ENCODE measurements at regions not wholly inside any gene's neighbourhood (a gene's known extent, or its start where the extent isn't known, plus 50 kb on each side); places are given as distances from the start of the nearest gene placed in this dataset.
A peak's percentile ranks its signal among the peaks of the same experiment; 100 is the strongest.
"Not testable (repeated sequence)": the region's sequence is repeated elsewhere in the genome, so short reads cannot be mapped to it uniquely, and the experiment has no call there.

DNA sequence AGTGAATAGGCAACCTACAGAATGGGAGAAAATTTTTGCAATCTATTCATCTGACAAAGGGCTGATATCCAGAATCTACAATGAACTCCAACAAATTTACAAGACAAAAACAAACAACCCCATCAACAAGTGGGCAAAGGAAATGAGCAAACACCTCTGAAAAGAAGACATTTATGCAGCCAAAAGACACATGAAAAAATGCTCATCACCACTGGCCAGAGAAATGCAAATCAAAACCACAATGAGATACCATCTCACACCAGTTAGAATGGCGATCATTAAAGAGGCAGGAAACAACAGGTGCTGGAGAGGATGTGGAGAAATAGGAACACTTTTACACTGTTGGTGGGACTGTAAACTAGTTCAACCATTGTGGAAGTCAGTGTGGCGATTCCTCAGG is 114.0 kb upstream of the ROPN1B start:
- H3K27ac Mint-ChIP-seq; H3K4me3 Mint-ChIP-seq; H3K27me3 Mint-ChIP-seq (ENCODE audit: insufficient read depth); intact Hi-C loops (cut with micrococcal nuclease); DNase-seq (ENCODE audit: low spot score); H3K36me3 Mint-ChIP-seq (ENCODE audit: low read depth); H3K4me1 Mint-ChIP-seq (ENCODE audit: low read depth); H3K9me3 Mint-ChIP-seq: not testable (repeated sequence)

DNA sequence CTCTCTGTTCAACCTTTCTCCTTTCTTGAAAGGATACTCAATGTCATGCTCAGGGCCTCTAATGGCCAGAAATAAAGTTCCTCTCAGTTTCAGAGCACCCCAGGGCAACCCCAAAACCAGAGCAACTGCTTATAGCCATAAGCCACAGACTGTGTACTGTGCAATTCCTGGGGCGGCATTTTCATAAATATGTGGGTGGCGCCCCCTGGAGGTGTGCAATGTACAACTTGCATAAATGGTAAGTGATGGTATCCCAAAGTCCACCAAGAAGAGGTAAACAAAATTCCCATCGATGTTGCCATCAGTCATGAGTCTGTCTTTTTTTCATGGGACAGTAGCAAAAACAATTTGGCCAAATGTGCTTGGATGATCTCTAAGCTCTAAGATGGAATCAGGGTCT is 108.4 kb upstream of the ROPN1B start:
- DNase-seq (ENCODE audit: low spot score); H3K27me3 Mint-ChIP-seq (ENCODE audit: insufficient read depth); H3K36me3 Mint-ChIP-seq (ENCODE audit: low read depth); H3K9me3 Mint-ChIP-seq; H3K4me3 Mint-ChIP-seq; H3K4me1 Mint-ChIP-seq (ENCODE audit: low read depth); H3K27ac Mint-ChIP-seq; intact Hi-C loops (cut with micrococcal nuclease): not testable (repeated sequence)

GRCh38 chr3:125862841-125863254 is 106.1 kb upstream of the ROPN1B start:
- H3K4me3 Mint-ChIP-seq; H3K27ac Mint-ChIP-seq; intact Hi-C loops (cut with micrococcal nuclease); H3K36me3 Mint-ChIP-seq (ENCODE audit: low read depth); DNase-seq (ENCODE audit: low spot score); H3K9me3 Mint-ChIP-seq; H3K27me3 Mint-ChIP-seq (ENCODE audit: insufficient read depth); H3K4me1 Mint-ChIP-seq (ENCODE audit: low read depth): not testable (repeated sequence)

DNA sequence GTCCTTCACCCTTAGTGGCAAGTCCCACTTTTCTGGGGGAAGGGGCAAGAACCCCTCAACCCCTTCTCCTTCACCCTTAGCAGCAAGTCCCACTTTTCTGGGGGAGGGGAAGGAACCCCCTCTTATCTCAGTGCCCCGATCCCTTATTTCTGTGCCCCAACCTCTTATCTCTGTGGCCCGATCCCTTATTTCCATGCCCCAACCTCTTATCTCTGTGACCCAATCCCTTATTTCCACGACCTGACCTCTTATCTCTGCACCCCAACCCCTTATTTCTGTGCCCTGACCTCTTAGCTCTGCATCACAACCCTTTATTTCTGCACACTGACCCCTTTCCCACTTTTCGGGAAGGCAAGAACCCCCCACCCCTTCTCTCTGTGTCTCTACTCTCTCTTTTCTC is 104.4 kb upstream of the ROPN1B start:
- H3K9me3 Mint-ChIP-seq; H3K27ac Mint-ChIP-seq; DNase-seq (ENCODE audit: low spot score); H3K4me3 Mint-ChIP-seq; H3K36me3 Mint-ChIP-seq (ENCODE audit: low read depth); H3K27me3 Mint-ChIP-seq (ENCODE audit: insufficient read depth); H3K4me1 Mint-ChIP-seq (ENCODE audit: low read depth); intact Hi-C loops (cut with micrococcal nuclease): not testable (repeated sequence)

DNA sequence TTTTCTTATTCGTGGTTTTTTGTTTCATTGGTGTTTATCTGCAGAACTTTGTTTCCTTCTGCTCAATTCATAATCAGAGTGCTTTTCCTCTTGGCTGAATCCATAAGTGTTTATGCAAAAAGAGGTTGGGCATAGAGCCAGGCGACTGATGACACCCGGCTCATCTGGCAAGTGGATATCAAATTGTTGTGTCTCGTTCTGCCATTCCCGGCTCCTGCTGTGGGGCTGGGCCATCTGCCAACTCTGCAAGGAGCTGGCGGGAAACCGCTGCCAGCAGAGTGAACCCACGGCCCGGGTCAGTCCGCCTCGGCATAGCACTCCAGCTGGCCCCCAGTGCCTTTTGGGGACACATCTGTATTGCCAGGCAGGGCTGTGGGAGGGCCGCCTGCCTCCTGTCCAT is 83.0 kb upstream of the ROPN1B start:
- DNase-seq (ENCODE audit: low spot score); H3K27me3 Mint-ChIP-seq (ENCODE audit: insufficient read depth); H3K27ac Mint-ChIP-seq; intact Hi-C loops (cut with micrococcal nuclease); H3K4me1 Mint-ChIP-seq (ENCODE audit: low read depth); H3K4me3 Mint-ChIP-seq; H3K36me3 Mint-ChIP-seq (ENCODE audit: low read depth): not testable (repeated sequence)
- peaks cover 37% of the 10 kb centered on the region for H3K9me3 Mint-ChIP-seq

GRCh38 chr3:125899181-125899580 is 69.8 kb upstream of the ROPN1B start:
- H3K4me3 Mint-ChIP-seq; intact Hi-C loops (cut with micrococcal nuclease); H3K4me1 Mint-ChIP-seq (ENCODE audit: low read depth); H3K36me3 Mint-ChIP-seq (ENCODE audit: low read depth); DNase-seq (ENCODE audit: low spot score); H3K27ac Mint-ChIP-seq; H3K27me3 Mint-ChIP-seq (ENCODE audit: insufficient read depth); H3K9me3 Mint-ChIP-seq: not testable (repeated sequence)

GRCh38 chr3:125901473-125901872 is 67.5 kb upstream of the ROPN1B start:
- H3K9me3 Mint-ChIP-seq; H3K36me3 Mint-ChIP-seq (ENCODE audit: low read depth); H3K4me3 Mint-ChIP-seq; intact Hi-C loops (cut with micrococcal nuclease); H3K27me3 Mint-ChIP-seq (ENCODE audit: insufficient read depth); H3K27ac Mint-ChIP-seq; H3K4me1 Mint-ChIP-seq (ENCODE audit: low read depth); DNase-seq (ENCODE audit: low spot score): not testable (repeated sequence)

GRCh38 chr3:125903780-125904455 is 65.1 kb upstream of the ROPN1B start:
- not testable (repeated sequence) for H3K36me3 Mint-ChIP-seq (ENCODE audit: low read depth); H3K9me3 Mint-ChIP-seq

DNA sequence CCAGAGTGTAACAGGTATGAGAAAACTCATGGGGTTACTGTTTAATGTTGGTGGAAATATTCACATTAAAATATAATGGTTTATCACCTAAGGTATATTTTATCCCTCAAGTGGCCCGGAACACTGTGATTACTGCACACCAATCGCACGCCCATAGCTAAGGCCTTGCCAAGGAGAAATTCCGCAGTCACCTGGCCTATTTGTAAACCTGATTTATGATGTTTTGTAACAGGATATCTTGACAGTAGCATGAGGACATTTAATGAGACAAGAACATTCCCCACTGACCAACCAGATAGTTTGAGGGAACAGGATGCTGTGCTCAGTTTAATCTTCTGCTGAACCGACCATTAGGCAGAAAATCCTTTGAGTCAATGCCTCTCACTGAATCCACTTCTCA is 61.7 kb upstream of the ROPN1B start:
- H3K4me1 Mint-ChIP-seq (ENCODE audit: low read depth); H3K27ac Mint-ChIP-seq; H3K4me3 Mint-ChIP-seq: not testable (repeated sequence)

More at GRCh38 chr3:125903780-125904455, 65.1 kb upstream of the ROPN1B start:
- intact Hi-C loops (cut with micrococcal nuclease); H3K4me3 Mint-ChIP-seq; DNase-seq (ENCODE audit: low spot score); H3K27me3 Mint-ChIP-seq (ENCODE audit: insufficient read depth); H3K27ac Mint-ChIP-seq; H3K4me1 Mint-ChIP-seq (ENCODE audit: low read depth): not testable (repeated sequence)

DNA sequence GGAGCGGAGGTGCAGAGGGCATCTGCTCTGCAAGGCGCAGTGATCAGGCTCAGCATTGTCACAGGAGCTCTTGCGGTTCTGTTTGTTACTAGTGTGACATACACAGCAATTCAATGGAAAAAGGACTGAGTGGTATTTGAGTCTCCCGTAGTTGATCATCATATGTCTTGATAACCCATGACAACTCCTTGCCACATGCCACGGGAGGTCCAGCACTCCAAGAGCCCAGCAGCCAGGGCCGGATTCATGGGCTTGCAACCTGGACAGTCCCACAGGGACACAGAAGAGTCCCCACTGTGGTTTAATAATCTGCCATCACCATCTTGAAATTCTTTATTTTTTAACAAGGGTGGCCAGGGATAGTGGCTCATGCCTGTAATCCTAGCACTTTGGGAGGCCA is 58.1 kb upstream of the ROPN1B start:
- H3K27me3 Mint-ChIP-seq (ENCODE audit: insufficient read depth); H3K4me3 Mint-ChIP-seq; H3K9me3 Mint-ChIP-seq; H3K4me1 Mint-ChIP-seq (ENCODE audit: low read depth); DNase-seq (ENCODE audit: low spot score); H3K36me3 Mint-ChIP-seq (ENCODE audit: low read depth); H3K27ac Mint-ChIP-seq: not testable (repeated sequence)
- intact Hi-C loops (cut with micrococcal nuclease) = loop anchor here (10.0 kb wide), 2 partner anchors 146 to 1764 kb away; partner anchors contain the start of gene ABTB1

More for the DNA sequence above, 61.7 kb upstream of the ROPN1B start:
- H3K9me3 Mint-ChIP-seq; H3K36me3 Mint-ChIP-seq (ENCODE audit: low read depth); intact Hi-C loops (cut with micrococcal nuclease); DNase-seq (ENCODE audit: low spot score); H3K27me3 Mint-ChIP-seq (ENCODE audit: insufficient read depth): not testable (repeated sequence)

DNA sequence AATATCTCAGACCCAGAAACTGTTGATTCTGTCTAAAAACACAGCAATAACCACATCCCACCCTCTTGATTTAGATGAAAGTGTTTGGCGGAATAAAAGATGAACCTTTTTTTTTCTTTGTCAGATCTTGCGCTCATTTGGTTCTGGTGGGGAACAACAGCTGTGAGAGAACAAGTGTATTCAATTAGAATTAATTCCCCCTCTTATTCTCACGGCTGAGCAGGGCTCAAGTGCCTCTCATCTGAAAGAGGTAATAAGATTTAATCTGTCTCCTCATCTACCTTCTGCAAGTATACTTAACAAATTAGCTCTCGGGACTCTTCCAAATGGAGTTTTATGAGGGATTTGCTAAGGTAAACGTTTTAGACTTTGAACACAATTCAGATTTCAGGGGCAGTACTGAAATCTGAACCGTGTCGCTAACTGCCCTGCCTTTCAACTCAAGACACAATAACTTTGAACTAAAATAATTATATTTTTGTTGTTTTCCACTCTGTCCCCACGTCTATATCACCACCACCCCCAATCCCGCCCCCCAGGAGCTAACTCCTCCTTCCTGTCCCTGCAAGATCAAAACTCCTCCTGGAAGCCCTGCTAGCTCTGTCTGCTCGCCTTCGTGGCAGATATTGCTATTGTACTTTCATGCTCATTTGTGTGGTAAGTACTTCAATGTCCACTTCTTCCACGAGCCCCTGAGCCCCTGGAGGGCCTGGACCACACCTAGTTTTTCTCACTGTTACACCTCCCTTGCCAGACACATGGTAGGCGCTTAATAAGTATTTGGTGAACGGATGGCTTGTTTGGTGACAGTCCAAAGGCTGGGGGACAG is 54.2 kb upstream of the ROPN1B start:
- not testable (repeated sequence) for H3K36me3 Mint-ChIP-seq (ENCODE audit: low read depth)

GRCh38 chr3:125915437-125915787 is 53.6 kb upstream of the ROPN1B start:
- Mint-ChIP-seq H3K4me3 (peak overlapping the region; percentile 86), H3K4me1 (ENCODE audit: low read depth) (peaks cover 24% of the 10 kb centered on the region), H3K27ac (peak overlapping the region; percentile 83)
- not testable (repeated sequence) for H3K36me3 Mint-ChIP-seq (ENCODE audit: low read depth); H3K27me3 Mint-ChIP-seq (ENCODE audit: insufficient read depth); DNase-seq (ENCODE audit: low spot score); H3K9me3 Mint-ChIP-seq
- intact Hi-C loops (cut with micrococcal nuclease) = loop anchor here (5.0 to 10.0 kb wide), 4 partner anchors 151 to 1759 kb away; partner anchors contain the start of genes ABTB1, UMPS and ZNF148

More for the DNA sequence above, 54.2 kb upstream of the ROPN1B start:
- H3K4me3 Mint-ChIP-seq = peak overlapping the region; percentile 86
- not testable (repeated sequence) for H3K27me3 Mint-ChIP-seq (ENCODE audit: insufficient read depth); H3K9me3 Mint-ChIP-seq; DNase-seq (ENCODE audit: low spot score)
- peaks cover 24% of the 10 kb centered on the region for H3K4me1 Mint-ChIP-seq (ENCODE audit: low read depth)
- H3K27ac Mint-ChIP-seq = peak overlapping the region; percentile 67
- intact Hi-C loops (cut with micrococcal nuclease) = loop anchor here (5.0 to 10.0 kb wide), 4 partner anchors 150 to 1760 kb away; partner anchors contain the start of genes ABTB1, UMPS and ZNF148

DNA sequence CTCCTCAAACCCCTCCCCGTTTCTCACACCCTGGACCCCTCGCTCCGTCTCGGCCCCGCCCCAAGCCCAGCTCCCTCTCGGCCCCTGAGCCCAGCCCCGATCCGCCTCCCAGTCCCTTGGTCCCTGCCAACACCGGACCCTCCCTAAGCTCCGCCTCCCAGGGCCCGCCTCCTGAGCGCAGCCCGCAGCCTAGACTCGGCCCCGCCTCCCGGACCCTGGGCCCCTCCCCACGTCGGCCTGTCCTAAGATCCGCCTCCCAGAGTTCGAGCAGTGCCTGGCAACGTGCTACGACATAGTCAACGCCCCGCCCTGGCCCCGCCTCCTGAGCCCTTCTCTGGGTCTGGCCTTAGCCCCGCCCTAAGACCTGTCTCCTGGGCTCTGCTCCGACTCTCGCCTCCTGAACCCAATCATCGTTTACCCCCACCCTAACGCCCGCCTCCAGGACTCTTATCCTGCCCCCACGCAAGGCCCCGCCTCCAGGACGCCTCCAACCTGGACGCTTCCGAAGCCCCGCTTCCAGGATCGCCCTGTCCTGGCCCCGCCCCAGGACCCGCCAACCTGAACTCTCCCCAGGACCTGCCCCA is 53.1 kb upstream of the ROPN1B start:
- Mint-ChIP-seq H3K4me3 (peak overlapping the region; percentile 86), H3K4me1 (ENCODE audit: low read depth) (peaks cover 24% of the 10 kb centered on the region), H3K27ac (peak overlapping the region; percentile 83)
- not testable (repeated sequence) for H3K27me3 Mint-ChIP-seq (ENCODE audit: insufficient read depth); H3K36me3 Mint-ChIP-seq (ENCODE audit: low read depth); H3K9me3 Mint-ChIP-seq
- intact Hi-C loops (cut with micrococcal nuclease) = loop anchor here (1.0 to 10.0 kb wide), 8 partner anchors 74 to 1759 kb away; partner anchors contain the start of genes ABTB1, OSBPL11, SLC41A3 and UMPS
- peak; percentile 100 for DNase-seq (ENCODE audit: low spot score)
